AG10803 (cell line): ENCODE measurements at regions not wholly inside any gene's neighbourhood (a gene's known extent, or its start where the extent isn't known, plus 50 kb on each side); places are given as distances from the start of the nearest gene placed in this dataset.

Experiments
- DNase-seq: peaks from one replicate; pipeline ENCODE4 v3.0.0; 2010; ENCODE audit warnings: low read depth
- H3K4me3 ChIP-seq: 2 replicates; pipeline ENCODE4 v1.5.1; 2011; ENCODE audit warnings: mild to moderate bottlenecking, low read length, control low read depth
- TF ChIP-seq, protein P1 (sequence below): conservative IDR thresholded peaks from 2 replicates; pipeline ENCODE4 v1.5.1; 2011; ENCODE audit warnings: mild to moderate bottlenecking, low read length, control low read depth, inconsistent platforms

DNA sequence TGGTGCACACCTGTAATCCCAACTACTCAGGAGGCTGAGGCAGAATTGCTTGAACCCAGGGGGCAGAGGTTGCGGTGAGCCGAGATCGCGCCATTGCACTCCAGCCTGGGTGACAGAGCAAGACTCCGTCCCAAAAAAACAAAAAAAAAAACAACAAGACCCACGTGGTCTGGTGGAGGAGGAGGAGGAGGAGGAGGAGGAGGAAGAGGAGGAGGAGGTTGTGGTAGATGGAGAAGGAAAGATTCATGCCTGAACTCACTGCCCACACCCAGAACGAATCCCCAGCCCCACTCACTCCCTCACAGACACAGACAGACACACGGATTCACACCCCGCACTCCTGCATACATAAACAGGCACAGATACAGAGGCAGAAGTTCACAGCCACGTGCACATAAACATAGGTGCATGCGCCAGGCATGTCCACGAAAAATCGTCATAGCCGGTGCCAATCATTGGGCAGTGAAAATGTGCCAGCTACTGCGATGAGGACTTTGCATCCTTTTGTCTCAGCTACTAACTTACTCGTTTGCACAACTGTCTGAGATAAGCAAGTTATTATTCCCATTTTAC lies 138.5 kb downstream of the WSCD1 start:
- H3K4me3 ChIP-seq = no peak overlapping the region
- DNase-seq = no peak
- TF ChIP-seq, protein P1, sequence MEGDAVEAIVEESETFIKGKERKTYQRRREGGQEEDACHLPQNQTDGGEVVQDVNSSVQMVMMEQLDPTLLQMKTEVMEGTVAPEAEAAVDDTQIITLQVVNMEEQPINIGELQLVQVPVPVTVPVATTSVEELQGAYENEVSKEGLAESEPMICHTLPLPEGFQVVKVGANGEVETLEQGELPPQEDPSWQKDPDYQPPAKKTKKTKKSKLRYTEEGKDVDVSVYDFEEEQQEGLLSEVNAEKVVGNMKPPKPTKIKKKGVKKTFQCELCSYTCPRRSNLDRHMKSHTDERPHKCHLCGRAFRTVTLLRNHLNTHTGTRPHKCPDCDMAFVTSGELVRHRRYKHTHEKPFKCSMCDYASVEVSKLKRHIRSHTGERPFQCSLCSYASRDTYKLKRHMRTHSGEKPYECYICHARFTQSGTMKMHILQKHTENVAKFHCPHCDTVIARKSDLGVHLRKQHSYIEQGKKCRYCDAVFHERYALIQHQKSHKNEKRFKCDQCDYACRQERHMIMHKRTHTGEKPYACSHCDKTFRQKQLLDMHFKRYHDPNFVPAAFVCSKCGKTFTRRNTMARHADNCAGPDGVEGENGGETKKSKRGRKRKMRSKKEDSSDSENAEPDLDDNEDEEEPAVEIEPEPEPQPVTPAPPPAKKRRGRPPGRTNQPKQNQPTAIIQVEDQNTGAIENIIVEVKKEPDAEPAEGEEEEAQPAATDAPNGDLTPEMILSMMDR = no peak

DNA sequence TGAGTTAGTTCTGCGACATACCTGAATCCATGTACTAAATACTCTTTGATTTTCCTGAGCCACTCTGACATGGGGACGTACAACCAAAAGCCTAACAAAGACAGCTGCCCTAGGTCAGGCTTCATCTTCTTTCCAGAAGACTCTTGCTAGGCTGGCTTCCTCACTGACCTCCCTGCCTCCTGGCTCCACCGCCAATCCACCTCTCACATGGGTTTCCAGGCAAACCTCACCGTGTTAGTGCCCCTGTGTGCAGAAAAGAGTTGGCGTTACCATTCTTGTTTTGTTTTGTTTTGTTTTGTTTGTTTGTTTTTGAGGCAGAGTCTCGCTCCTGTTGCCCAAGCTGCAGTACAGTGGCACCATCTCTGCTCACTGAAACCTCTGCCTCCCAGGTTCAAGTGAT lies 135.3 kb downstream of the WSCD1 start:
- DNase-seq = no peak
- H3K4me3 ChIP-seq = no peak overlapping the region
- TF ChIP-seq, protein P1 = no peak

DNA sequence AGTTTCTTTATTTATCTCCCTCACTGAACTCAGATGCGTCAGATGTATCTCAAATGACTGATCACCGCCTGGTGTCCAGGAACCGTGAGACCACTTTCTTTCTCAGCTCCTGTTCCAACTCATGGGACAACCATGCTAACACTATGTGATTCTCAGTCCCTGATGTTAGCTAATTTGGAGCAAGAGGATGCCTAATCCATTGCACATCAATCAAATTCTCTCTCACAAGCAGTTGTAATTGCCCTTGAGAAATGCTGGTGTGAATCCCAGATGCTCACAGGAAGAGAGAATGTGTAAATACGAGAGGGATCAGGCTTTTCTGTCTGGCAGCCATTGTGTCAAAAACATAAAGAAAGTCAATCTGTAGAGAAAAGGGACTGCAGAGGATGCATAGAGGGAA lies 134.9 kb downstream of the WSCD1 start:
- TF ChIP-seq, protein P1 = no peak
- H3K4me3 ChIP-seq = no peak overlapping the region
- no peak for DNase-seq

DNA sequence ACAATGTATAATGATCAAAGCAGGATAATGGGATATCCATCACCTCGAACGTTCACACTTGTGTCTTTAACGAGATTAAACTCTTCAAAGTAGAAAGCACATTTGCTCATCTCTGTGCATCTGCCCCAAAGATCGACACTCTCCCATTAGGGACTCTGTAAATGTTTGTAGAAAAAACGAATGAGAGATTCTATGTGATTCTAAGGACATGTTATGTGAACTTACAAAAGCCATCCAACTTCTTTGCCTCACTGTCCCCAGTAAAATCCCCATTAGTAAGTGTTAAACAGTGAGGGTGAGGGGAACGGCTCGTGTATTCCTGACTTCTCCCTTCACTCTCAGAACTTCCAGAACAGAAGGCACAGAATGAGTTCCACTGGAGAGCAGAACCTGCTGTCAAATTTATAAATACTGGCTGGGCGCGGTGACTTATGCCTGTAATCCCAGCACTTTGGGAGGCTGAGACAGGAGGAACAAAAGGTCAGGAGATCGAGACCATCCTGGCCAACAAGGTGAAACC lies 134.1 kb downstream of the WSCD1 start:
- H3K4me3 ChIP-seq = no peak overlapping the region
- DNase-seq = no peak
- TF ChIP-seq, protein P1 = no peak

DNA sequence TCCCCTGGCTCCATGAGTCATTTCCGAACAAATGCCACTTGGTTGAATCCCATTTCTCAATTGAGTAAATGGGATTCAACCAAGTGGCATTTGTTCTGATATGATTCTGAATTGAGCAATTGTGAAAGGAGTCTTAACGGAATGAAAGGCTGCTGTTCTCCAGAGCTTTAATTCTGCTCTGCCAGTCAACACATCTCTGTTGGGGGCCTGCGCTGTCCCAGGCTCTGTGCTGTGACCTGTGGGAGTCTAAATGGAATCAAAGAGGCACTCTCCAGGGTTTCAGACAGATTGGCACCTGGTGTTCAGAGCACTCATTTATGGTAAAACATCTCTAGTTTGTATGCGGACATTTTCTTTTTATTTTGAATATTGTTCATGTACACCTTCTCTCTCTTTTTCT lies 126.2 kb downstream of the WSCD1 start:
- TF ChIP-seq, protein P1 = no peak
- H3K4me3 ChIP-seq = no peak overlapping the region
- no peak for DNase-seq

DNA sequence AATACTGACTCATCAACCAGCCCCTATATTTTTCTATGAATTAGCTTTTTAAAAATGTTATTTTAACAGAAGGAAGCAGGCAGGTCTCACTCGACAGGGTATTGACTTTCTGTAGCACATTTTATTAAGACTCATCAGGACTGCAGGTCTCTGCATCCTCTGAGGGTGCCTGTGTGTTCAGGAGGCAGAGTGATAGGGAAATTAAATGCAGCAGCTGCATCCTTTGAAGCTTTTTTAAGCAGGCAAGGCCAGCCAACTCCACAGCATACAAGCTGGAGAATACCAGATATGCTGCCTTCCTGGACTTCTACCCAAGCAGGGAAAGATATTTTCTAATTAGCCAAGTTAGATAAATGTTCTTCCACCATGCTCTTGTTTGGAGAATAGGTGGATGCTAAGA lies 124.9 kb downstream of the WSCD1 start:
- no peak overlapping the region for H3K4me3 ChIP-seq
- TF ChIP-seq, protein P1 = no peak
- no peak for DNase-seq

DNA sequence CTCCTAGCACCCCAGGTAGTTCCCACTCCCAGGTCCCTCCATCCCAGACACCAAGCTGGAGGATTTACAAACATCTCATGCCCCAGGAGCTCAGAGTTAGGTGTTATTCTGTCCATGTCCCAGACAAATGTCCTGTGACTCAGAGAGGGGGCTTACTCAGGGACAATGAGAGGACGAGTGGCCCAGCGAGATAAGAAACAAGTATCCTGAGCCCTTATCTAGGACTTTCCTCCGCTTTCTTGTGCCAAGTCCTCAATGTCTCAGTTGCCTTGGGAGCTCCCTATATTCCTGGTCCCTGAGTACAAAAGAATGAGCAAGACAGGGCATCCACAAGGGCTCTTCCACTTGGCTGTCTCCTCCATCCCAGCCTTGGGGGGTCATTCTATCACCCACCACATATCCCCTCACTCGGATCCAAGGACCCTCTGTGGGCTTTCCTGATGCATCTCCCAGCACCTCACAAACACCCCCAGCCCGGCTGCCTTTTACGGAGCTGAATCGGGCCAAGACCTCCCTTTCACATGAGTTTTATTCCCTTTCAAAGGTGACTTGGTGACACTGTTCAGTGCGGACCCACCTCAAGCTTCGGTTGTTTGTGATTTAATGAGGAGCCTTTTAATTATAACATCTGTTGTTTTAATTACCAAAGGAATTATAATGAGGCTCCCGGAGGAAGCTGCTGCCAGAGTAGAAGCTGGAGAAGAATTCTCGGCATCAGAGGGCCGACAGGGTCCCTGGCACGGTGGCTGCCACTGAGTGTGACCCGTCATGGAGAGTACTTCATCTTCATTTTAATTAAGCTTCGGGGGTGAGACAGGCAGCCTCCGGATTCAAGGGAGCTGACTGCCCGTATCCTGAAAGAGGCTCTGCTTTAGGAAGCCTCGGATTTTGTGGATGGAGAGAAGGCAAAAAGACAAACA lies 121.5 kb downstream of the WSCD1 start:
- TF ChIP-seq, protein P1 = no peak
- H3K4me3 ChIP-seq = no peak overlapping the region
- DNase-seq = no peak
